ENCODE measurements at regions not wholly inside any gene's neighbourhood (a gene's known extent, or its start where the extent isn't known, plus 50 kb on each side); places are given as distances from the start of the nearest gene placed in this dataset.

GRCh38 chr2:19131871-19132270, 226.6 kb downstream of the OSR1 start:
- no peak for DNase-seq

GRCh38 chr2:19128148-19128547, 230.3 kb downstream of the OSR1 start:
- DNase-seq: no peak

- DNase-seq: no peak
These were observed 230.8 kb downstream of the OSR1 start for GRCh38 chr2:19127616-19128015.

- no peak for DNase-seq
These were observed 232.3 kb downstream of the OSR1 start for GRCh38 chr2:19125901-19126680.

GRCh38 chr2:19124135-19124534, 234.3 kb downstream of the OSR1 start:
- DNase-seq: no peak

GRCh38 chr2:19123556-19123955, 234.9 kb downstream of the OSR1 start:
- no peak for DNase-seq

- DNase-seq: no peak
These were observed 236.2 kb downstream of the OSR1 start for GRCh38 chr2:19122220-19122619.

- no peak for DNase-seq
These were observed 237.3 kb downstream of the OSR1 start for GRCh38 chr2:19120941-19121750.

- no peak for DNase-seq
These were observed 238.2 kb downstream of the OSR1 start for GRCh38 chr2:19120181-19120580.

- no peak for DNase-seq
These were observed 239.0 kb downstream of the OSR1 start for GRCh38 chr2:19119326-19120001.

- DNase-seq: no peak
These were observed 241.5 kb downstream of the OSR1 start for GRCh38 chr2:19116918-19117317.

GRCh38 chr2:19114754-19115231, 243.6 kb downstream of the OSR1 start:
- no peak for DNase-seq

- no peak for DNase-seq
These were observed 244.3 kb downstream of the OSR1 start for GRCh38 chr2:19114126-19114525.

GRCh38 chr2:19111354-19111753, 247.1 kb downstream of the OSR1 start:
- DNase-seq: no peak

GRCh38 chr2:19109518-19109917, 248.9 kb downstream of the OSR1 start:
- no peak for DNase-seq

- DNase-seq: no peak
These were observed 252.0 kb downstream of the OSR1 start for GRCh38 chr2:19106376-19106775.

- no peak for DNase-seq
These were observed 253.9 kb downstream of the OSR1 start for GRCh38 chr2:19104503-19104902.

- DNase-seq: no peak
These were observed 255.6 kb downstream of the OSR1 start for GRCh38 chr2:19102696-19103423.

- DNase-seq: no peak
These were observed 256.5 kb downstream of the OSR1 start for GRCh38 chr2:19101968-19102367.

- DNase-seq: no peak
These were observed 257.9 kb downstream of the OSR1 start for GRCh38 chr2:19100570-19100969.

- DNase-seq: no peak
These were observed 259.2 kb downstream of the OSR1 start for GRCh38 chr2:19099181-19099580.

GRCh38 chr2:19098467-19099160, 259.8 kb downstream of the OSR1 start:
- DNase-seq: no peak

Data from inflammatory macrophage treated with lipopolysaccharide for 1 hour (primary cell).